ENCODE measurements at regions not wholly inside any gene's neighbourhood (a gene's known extent, or its start where the extent isn't known, plus 50 kb on each side); places are given as distances from the start of the nearest gene placed in this dataset.

GRCh38 chr13:59392328-59392727 lies 771.4 kb downstream of the DIAPH3 start:
- Histone ChIP-seq H3K27ac (ENCODE audit: low read depth) (no peak overlapping the region), H4K20me1 (replicated peaks; ENCODE audit: insufficient read depth) (no peaks in the 10 kb centered on the region), H2AFZ (no peak overlapping the region), H3K4me2 (no peak overlapping the region), H3K4me1 (ENCODE audit: insufficient read depth) (0 out of 2 replicates have a peak, but pooled peaks cover 4% of the 10 kb centered on the region), H3K4me3 (no peak overlapping the region), H3K36me3 (ENCODE audit: insufficient read depth) (no peaks in the 10 kb centered on the region), H3F3A (replicated peaks; ENCODE audit: low read depth) (no peaks in the 10 kb centered on the region), H3K27me3 (ENCODE audit: insufficient read depth) (no peaks in the 10 kb centered on the region), H3K9me2 (ENCODE audit: insufficient read depth) (no peaks in the 10 kb centered on the region), H3K79me2 (replicated peaks; ENCODE audit: insufficient read depth) (no peaks in the 10 kb centered on the region)
- Mint-ChIP-seq H3K36me3 (ENCODE audit: low read depth) (no peaks in the 10 kb centered on the region), H3K4me1 (peaks cover 5% of the 10 kb centered on the region; the same call in 2 of the 3 replicates), H3K27ac (no peak overlapping the region), H3K27me3 (ENCODE audit: insufficient read depth, low read depth, poor library complexity) (no peaks in the 10 kb centered on the region), H3K9me3 (peaks cover 3% of the 10 kb centered on the region; the same call in 1 of the 3 replicates), H3K4me3 (no peak overlapping the region)
- TF ChIP-seq ETS1 (IDR thresholded peaks at IDR 0.05) (no peak), ZNF462 (CRISPR knock-in tag; IDR thresholded peaks at IDR 0.05) (no peak), ZNF331 (CRISPR knock-in tag; IDR thresholded peaks at IDR 0.05; ENCODE audit: low read depth) (no peak), STAT1 (IDR thresholded peaks at IDR 0.05; ENCODE audit: unreplicated experiment) (no peak), EZH2phosphoT487 (IDR thresholded peaks at IDR 0.05; ENCODE audit: unreplicated experiment) (no peak), CTCF (conservative IDR thresholded peaks at IDR 0.05; ENCODE audit: low read depth in 2 of 2) (no peak), ZNF114 (CRISPR knock-in tag; IDR thresholded peaks at IDR 0.05) (no peak), EZH2 (IDR thresholded peaks at IDR 0.05; ENCODE audit: low read depth, unreplicated experiment) (no peak), REST (IDR thresholded peaks at IDR 0.05; ENCODE audit: unreplicated experiment) (no peak), JUNB (IDR thresholded peaks at IDR 0.05; ENCODE audit: unreplicated experiment) (no peak), NANOG (IDR thresholded peaks at IDR 0.05; ENCODE audit: borderline replicate concordance) (no peak), POLR2AphosphoS5 (IDR thresholded peaks at IDR 0.05; ENCODE audit: low read depth) (no peak), CREB1 (CRISPR knock-in tag; IDR thresholded peaks at IDR 0.05; ENCODE audit: low read depth) (no peak)
- DNase-seq (ENCODE audit: low spot score) (no peak), ATAC-seq (no peak)

Data from GM23338 (cell line).